HepG2 (cell line): ENCODE measurements at regions not wholly inside any gene's neighbourhood (a gene's known extent, or its start where the extent isn't known, plus 50 kb on each side); places are given as distances from the start of the nearest gene placed in this dataset.

Experiments used
- CC2D1A ChIP-seq: sonication (generic); formaldehyde crosslinking; IDR thresholded peaks from 2 replicates; pipeline ENCODE4 v1.8.1; 2023; ENCODE audit warnings: mild to moderate bottlenecking, missing genetic modification reagents
- CHD2 ChIP-seq: IDR thresholded peaks from 2 replicates; pipeline ENCODE4 v1.6.1; 2011; ENCODE audit warnings: low read depth, low read length, improper control_type of control experiment
- FOXK1 ChIP-seq: sonication (generic); formaldehyde crosslinking; IDR thresholded peaks from 2 replicates; pipeline ENCODE4 v1.4.0; 2020; ENCODE audit warnings: low read depth, missing genetic modification reagents, borderline replicate concordance
- REXO4 ChIP-seq: sonication (generic); formaldehyde crosslinking; IDR thresholded peaks from 2 replicates; pipeline ENCODE4 v1.8.0; 2022; ENCODE audit warnings: missing genetic modification reagents, mild to moderate bottlenecking, borderline replicate concordance
- SIN3A ChIP-seq: IDR thresholded peaks from 2 replicates; pipeline ENCODE4 v1.6.1; 2011; ENCODE audit warnings: low read depth, mild to moderate bottlenecking, control low read depth, low read length, borderline replicate concordance
- SP1 ChIP-seq, 2 experiments: fragments of 450-650 bp in 1 of 2; sonication (generic) in 1 of 2; formaldehyde crosslinking in 1 of 2; IDR thresholded peaks; 2 replicates each; pipeline versions ENCODE4 v1.4.0 to v1.6.1; 2016 to 2020; ENCODE audit warnings: missing genetic modification reagents in 1 of 2
- ZBTB7A ChIP-seq: sonication (generic); formaldehyde crosslinking; IDR thresholded peaks from 2 replicates; pipeline ENCODE4 v1.8.0; 2022; ENCODE audit warnings: mild to moderate bottlenecking, missing genetic modification reagents
- ZFP36L2 ChIP-seq: sonication (generic); formaldehyde crosslinking; IDR thresholded peaks from 2 replicates; pipeline ENCODE4 v1.4.0; 2020; ENCODE audit warnings: missing genetic modification reagents
- ZNF629 ChIP-seq: sonication (generic); formaldehyde crosslinking; conservative IDR thresholded peaks from 2 replicates; pipeline ENCODE4 v1.5.0; 2020; ENCODE audit warnings: missing genetic modification reagents
- TF ChIP-seq, protein P1 (sequence below): sonication (generic); formaldehyde crosslinking; IDR thresholded peaks from 2 replicates; pipeline ENCODE4 v1.4.0; 2020; ENCODE audit warnings: missing genetic modification reagents

DNA sequence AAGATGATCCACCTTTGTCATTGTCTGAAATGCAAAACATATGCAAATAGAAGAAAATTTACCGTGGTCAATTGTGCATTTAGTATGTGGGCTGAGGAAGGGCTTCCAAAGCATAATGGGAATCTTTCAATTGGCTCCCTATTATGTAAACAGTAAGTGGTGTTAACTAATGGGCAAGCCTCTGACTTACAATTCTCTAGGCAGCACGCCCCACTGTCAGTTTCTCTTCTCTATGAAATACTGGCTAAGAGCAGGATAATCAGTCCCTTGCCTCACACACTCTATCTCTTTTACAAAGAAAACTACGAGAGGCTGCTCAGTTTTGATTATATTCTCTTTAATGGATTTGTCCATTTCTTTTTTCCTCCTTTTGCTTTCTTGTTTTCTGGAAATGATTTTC lies 1272.6 kb downstream of the PCDH19 start:
- TF ChIP-seq FOXK1 (no peak), CC2D1A (no peak), ZBTB7A (CRISPR knock-in tag) (no peak), CHD2 (no peak), SIN3A (no peak), REXO4 (CRISPR knock-in tag) (no peak), ZFP36L2 (CRISPR knock-in tag) (no peak), ZNF629 (CRISPR knock-in tag) (no peak), SP1 (IDR thresholded peaks at IDR 0.05) (no peak), SP1 (CRISPR knock-in tag; IDR thresholded peaks at IDR 0.05) (no peak)
- TF ChIP-seq, protein P1, sequence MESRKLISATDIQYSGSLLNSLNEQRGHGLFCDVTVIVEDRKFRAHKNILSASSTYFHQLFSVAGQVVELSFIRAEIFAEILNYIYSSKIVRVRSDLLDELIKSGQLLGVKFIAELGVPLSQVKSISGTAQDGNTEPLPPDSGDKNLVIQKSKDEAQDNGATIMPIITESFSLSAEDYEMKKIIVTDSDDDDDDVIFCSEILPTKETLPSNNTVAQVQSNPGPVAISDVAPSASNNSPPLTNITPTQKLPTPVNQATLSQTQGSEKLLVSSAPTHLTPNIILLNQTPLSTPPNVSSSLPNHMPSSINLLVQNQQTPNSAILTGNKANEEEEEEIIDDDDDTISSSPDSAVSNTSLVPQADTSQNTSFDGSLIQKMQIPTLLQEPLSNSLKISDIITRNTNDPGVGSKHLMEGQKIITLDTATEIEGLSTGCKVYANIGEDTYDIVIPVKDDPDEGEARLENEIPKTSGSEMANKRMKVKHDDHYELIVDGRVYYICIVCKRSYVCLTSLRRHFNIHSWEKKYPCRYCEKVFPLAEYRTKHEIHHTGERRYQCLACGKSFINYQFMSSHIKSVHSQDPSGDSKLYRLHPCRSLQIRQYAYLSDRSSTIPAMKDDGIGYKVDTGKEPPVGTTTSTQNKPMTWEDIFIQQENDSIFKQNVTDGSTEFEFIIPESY (CRISPR knock-in tag): no peak
